ENCODE measurements at regions not wholly inside any gene's neighbourhood (a gene's known extent, or its start where the extent isn't known, plus 50 kb on each side); places are given as distances from the start of the nearest gene placed in this dataset.

DNA sequence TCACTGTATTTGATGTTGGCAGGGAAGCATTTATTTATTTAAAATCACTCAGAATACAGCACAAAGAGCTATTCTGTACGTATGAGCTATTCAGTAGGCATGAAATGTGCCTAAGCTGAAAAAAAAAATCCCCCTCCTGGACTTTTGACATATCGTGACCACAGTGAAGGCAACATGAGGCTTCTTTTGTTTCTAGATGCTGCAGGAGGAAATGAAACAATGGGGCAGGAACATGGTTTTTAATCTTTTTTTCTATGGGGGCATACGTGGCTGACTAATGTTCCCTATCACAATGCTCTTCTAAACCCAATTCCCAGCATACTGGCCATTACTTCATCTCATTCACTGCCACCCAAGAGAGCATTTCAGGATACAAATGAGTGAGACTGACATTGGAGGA is 191.0 kb upstream of the PMFBP1 start:
- Histone ChIP-seq H2AFZ (no peak overlapping the region), H3K9me3 (ENCODE audit: low read depth) (no peaks in the 10 kb centered on the region), H3K9me2 (replicated peaks; ENCODE audit: insufficient read depth) (no peaks in the 10 kb centered on the region), H4K20me1 (ENCODE audit: insufficient read depth, poor library complexity, severe bottlenecking) (no peaks in the 10 kb centered on the region), H3K79me2 (no peaks in the 10 kb centered on the region), H3K27me3 (no peaks in the 10 kb centered on the region), H3K27ac (no peak overlapping the region), H3K4me2 (no peak overlapping the region), H3K4me1 (ENCODE audit: insufficient read depth) (no peaks in the 10 kb centered on the region), H3K36me3 (replicated peaks; ENCODE audit: insufficient read depth, low read depth) (no peaks in the 10 kb centered on the region), H3K4me3 (no peak overlapping the region)
- TF ChIP-seq EZH2 (IDR thresholded peaks at IDR 0.05; ENCODE audit: borderline replicate concordance) (no peak), EZH2phosphoT487 (IDR thresholded peaks at IDR 0.05; ENCODE audit: low read depth, severe bottlenecking, unreplicated experiment) (no peak)
- TF ChIP-seq, protein P1, sequence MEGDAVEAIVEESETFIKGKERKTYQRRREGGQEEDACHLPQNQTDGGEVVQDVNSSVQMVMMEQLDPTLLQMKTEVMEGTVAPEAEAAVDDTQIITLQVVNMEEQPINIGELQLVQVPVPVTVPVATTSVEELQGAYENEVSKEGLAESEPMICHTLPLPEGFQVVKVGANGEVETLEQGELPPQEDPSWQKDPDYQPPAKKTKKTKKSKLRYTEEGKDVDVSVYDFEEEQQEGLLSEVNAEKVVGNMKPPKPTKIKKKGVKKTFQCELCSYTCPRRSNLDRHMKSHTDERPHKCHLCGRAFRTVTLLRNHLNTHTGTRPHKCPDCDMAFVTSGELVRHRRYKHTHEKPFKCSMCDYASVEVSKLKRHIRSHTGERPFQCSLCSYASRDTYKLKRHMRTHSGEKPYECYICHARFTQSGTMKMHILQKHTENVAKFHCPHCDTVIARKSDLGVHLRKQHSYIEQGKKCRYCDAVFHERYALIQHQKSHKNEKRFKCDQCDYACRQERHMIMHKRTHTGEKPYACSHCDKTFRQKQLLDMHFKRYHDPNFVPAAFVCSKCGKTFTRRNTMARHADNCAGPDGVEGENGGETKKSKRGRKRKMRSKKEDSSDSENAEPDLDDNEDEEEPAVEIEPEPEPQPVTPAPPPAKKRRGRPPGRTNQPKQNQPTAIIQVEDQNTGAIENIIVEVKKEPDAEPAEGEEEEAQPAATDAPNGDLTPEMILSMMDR (IDR thresholded peaks at IDR 0.05; ENCODE audit: poor library complexity): no peak
- WGBS (ENCODE audit: low lambda C conversion rate, missing lambda C conversion rate): 80% methylated on average over 3 of the region's 3 CpGs
- no peak for DNase-seq (ENCODE audit: low spot score)

DNA sequence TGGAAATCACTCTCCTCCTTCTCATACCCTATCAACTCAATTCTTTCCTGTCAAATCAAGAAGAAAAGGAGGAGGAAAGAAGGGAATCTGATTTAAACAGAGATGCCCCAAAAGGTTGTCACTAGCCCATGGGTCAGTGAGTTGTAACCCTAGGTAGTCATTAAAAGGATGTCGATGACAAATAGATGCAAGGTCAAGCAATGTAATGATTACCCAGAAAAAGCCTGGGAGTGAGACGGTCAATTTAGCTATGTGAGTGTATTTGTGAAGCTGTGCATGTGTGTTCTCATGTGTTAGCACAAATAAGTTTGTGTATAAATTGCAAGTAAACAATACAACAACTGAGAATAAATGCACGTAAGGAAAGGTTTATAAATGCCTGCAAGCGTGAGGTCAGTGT is 190.5 kb upstream of the PMFBP1 start:
- H3K27ac ChIP-seq: no peak overlapping the region
- H3K4me3 ChIP-seq: no peak overlapping the region
- no peaks in the 10 kb centered on the region for H3K9me3 ChIP-seq (ENCODE audit: low read depth)
- no peaks in the 10 kb centered on the region for H3K9me2 ChIP-seq (replicated peaks; ENCODE audit: insufficient read depth)
- no peak overlapping the region for H2AFZ ChIP-seq
- WGBS (ENCODE audit: low lambda C conversion rate, missing lambda C conversion rate): 82% methylated on average over 4 of the region's 4 CpGs
- no peak overlapping the region for H3K4me2 ChIP-seq
- no peaks in the 10 kb centered on the region for H4K20me1 ChIP-seq (ENCODE audit: insufficient read depth, poor library complexity, severe bottlenecking)
- H3K36me3 ChIP-seq (replicated peaks; ENCODE audit: insufficient read depth, low read depth): no peaks in the 10 kb centered on the region
- no peak for DNase-seq (ENCODE audit: low spot score)
- H3K27me3 ChIP-seq: no peaks in the 10 kb centered on the region
- no peak for TF ChIP-seq EZH2phosphoT487 (IDR thresholded peaks at IDR 0.05; ENCODE audit: low read depth, severe bottlenecking, unreplicated experiment)
- TF ChIP-seq, protein P1 (IDR thresholded peaks at IDR 0.05; ENCODE audit: poor library complexity): no peak
- TF ChIP-seq EZH2 (IDR thresholded peaks at IDR 0.05; ENCODE audit: borderline replicate concordance): no peak
- H3K79me2 ChIP-seq: no peaks in the 10 kb centered on the region
- H3K4me1 ChIP-seq (ENCODE audit: insufficient read depth): no peaks in the 10 kb centered on the region

DNA sequence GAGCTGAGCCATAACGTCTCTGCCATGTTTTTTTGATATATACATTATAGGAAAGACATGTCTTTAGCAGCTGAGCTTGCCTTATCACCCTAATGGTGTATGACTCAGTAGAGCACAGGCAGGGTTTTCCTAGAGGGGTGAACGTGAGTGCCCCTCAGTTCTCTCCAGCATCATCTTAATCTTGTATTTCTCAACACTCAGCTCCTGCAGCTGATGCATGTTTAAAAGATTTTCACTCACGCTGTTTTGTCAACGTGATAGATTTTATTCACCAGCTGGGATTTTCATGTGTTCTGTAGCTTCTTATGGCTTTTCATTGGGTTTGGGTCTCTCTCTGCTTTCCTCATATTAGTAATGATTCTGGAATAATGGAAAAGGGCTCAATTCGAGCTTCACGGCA is 186.0 kb upstream of the PMFBP1 start:
- DNase-seq (ENCODE audit: low spot score): no peak
- H3K9me3 ChIP-seq (ENCODE audit: low read depth): no peaks in the 10 kb centered on the region
- no peaks in the 10 kb centered on the region for H3K27me3 ChIP-seq
- WGBS (ENCODE audit: low lambda C conversion rate, missing lambda C conversion rate): 76% methylated on average over 6 of the region's 6 CpGs
- no peaks in the 10 kb centered on the region for H4K20me1 ChIP-seq (ENCODE audit: insufficient read depth, poor library complexity, severe bottlenecking)
- H3K79me2 ChIP-seq: no peaks in the 10 kb centered on the region
- no peak overlapping the region for H2AFZ ChIP-seq
- H3K27ac ChIP-seq: no peak overlapping the region
- no peaks in the 10 kb centered on the region for H3K4me1 ChIP-seq (ENCODE audit: insufficient read depth)
- no peak overlapping the region for H3K4me3 ChIP-seq
- no peaks in the 10 kb centered on the region for H3K36me3 ChIP-seq (replicated peaks; ENCODE audit: insufficient read depth, low read depth)
- TF ChIP-seq EZH2 (IDR thresholded peaks at IDR 0.05; ENCODE audit: borderline replicate concordance) (no peak), EZH2phosphoT487 (IDR thresholded peaks at IDR 0.05; ENCODE audit: low read depth, severe bottlenecking, unreplicated experiment) (no peak)
- TF ChIP-seq, protein P1 (IDR thresholded peaks at IDR 0.05; ENCODE audit: poor library complexity): no peak
- no peaks in the 10 kb centered on the region for H3K9me2 ChIP-seq (replicated peaks; ENCODE audit: insufficient read depth)
- no peak overlapping the region for H3K4me2 ChIP-seq

DNA sequence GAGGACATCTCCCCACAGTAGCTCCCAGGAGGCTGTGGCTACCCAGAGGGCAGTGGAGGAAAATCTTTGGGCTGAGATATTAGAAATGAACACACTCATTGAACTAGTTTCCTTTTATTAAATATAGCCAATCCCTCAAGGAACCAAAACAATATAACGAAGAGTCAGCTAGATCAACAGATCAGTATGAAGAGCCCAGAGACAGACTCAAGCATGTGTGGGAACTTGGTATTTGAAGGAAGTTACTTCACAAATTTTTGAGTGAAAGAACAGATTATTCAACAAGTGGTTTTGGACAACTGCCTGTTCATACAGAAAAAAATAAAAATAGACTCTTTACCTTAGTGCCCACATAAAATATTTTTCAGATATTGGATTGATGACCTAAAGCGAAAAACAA is 183.6 kb upstream of the PMFBP1 start:
- Histone ChIP-seq H3K4me1 (ENCODE audit: insufficient read depth) (no peaks in the 10 kb centered on the region), H2AFZ (no peak overlapping the region), H3K4me2 (no peak overlapping the region)

More for the DNA sequence above, 183.6 kb upstream of the PMFBP1 start:
- H3K27me3 ChIP-seq: no peaks in the 10 kb centered on the region
- no peak overlapping the region for H3K27ac ChIP-seq
- no peak for TF ChIP-seq EZH2phosphoT487 (IDR thresholded peaks at IDR 0.05; ENCODE audit: low read depth, severe bottlenecking, unreplicated experiment)
- no peak for TF ChIP-seq EZH2 (IDR thresholded peaks at IDR 0.05; ENCODE audit: borderline replicate concordance)
- TF ChIP-seq, protein P1 (IDR thresholded peaks at IDR 0.05; ENCODE audit: poor library complexity): no peak
- H4K20me1 ChIP-seq (ENCODE audit: insufficient read depth, poor library complexity, severe bottlenecking): no peaks in the 10 kb centered on the region
- no peaks in the 10 kb centered on the region for H3K79me2 ChIP-seq
- H3K36me3 ChIP-seq (replicated peaks; ENCODE audit: insufficient read depth, low read depth): no peaks in the 10 kb centered on the region
- H3K4me3 ChIP-seq: no peak overlapping the region
- 96% methylated on average over 2 of the region's 2 CpGs for WGBS (ENCODE audit: low lambda C conversion rate, missing lambda C conversion rate)
- no peak for DNase-seq (ENCODE audit: low spot score)
- no peaks in the 10 kb centered on the region for H3K9me3 ChIP-seq (ENCODE audit: low read depth)
- no peaks in the 10 kb centered on the region for H3K9me2 ChIP-seq (replicated peaks; ENCODE audit: insufficient read depth)

Measured in hepatocyte (in vitro differentiated cells).